Activated CD8-positive, alpha-beta memory T cell treated with anti-CD3 and anti-CD28 coated beads for 4 hours (primary cell): ENCODE measurements at regions not wholly inside any gene's neighbourhood (a gene's known extent, or its start where the extent isn't known, plus 50 kb on each side); places are given as distances from the start of the nearest gene placed in this dataset.
"Not testable (repeated sequence)": the region's sequence is repeated elsewhere in the genome, so short reads cannot be mapped to it uniquely, and the experiment has no call there.

Experiments used
- DNase-seq, 2 donors: peaks; one replicate each; pipeline ENCODE4 v3.0.0-alpha.2; 2020; ENCODE audit warnings: low read depth in 2 of 2

DNA sequence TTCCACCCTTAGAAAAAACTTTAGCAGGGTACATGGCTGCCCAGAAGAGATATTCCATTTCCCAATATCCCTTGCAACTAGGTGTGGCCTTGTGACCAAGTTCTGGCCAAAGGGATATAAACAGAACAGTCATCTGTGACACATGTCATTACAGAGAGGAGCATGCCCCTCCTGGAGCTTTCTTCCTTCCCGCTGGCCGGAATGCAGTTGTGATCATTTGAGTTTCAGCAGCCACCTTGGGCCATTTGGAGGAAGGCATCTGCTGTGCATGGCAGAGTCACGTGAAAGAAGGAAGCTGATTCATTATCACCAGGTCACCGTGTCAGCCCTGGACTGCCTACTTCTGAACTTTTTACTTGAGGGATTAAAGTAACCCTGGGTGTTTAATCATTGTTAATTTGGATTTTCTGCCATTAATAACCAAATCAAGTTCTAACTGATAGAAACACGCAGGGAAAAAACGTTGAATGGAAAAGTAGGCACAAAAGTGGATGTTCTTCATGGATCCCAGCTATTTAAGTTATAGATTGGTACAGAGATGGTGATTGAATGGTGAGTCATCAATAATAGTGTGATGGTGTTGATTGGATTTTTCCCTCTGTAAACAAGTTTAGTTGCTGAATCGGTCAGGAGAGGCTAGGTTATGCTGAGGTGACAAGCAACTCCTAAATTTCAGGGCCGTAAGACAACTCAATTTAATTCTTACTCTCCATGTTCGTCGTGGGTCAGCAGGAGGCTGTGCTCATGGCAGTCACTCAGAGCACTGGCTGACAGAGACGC, 80.7 kb upstream of the CCDC167 start:
- DNase-seq: no peak

GRCh38 chr6:37579444-37580067, 79.9 kb upstream of the CCDC167 start:
- DNase-seq: no peak

DNA sequence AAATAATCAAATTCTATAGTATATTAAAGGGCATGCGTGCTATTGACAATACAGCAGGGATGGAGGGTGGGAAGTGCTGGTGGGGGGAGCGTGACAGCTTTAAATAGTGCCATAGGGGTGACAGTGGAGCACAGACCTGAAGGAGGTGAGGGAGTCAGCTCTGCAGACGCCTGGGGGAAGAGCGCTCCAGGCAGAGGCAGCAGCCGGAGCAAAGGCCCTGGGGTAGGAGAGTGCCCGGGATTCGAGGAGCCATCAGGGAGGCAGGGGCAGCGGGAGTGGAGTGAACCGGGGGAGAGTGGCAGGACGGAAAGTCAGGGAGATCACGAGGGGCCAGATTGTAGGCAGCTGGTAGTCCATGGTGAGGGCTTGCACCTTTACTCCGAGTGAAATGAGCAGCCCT, 78.4 kb upstream of the CCDC167 start:
- DNase-seq: no peak

- no peak for DNase-seq
Measured at GRCh38 chr6:37576336-37576737, 76.6 kb upstream of the CCDC167 start.

DNA sequence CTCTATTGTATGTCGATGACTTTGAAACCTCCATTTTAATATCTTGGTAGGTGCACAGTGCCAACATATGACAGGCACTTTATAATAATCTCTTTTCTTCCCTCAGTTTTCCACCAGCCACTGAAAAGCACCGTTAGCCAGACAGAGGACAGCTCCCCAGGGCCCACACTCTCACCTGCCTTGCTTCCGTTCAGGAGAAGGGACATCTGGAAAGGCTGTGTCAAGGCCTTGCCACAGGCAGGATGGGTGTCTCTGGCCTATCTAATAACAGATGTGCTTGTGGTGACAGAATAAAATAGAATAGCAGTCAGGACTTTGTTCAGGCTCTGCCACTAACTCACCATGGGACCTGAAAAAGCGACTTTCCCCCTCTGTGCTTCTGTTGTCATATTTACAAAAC, 75.5 kb upstream of the CCDC167 start:
- DNase-seq: no peak

DNA sequence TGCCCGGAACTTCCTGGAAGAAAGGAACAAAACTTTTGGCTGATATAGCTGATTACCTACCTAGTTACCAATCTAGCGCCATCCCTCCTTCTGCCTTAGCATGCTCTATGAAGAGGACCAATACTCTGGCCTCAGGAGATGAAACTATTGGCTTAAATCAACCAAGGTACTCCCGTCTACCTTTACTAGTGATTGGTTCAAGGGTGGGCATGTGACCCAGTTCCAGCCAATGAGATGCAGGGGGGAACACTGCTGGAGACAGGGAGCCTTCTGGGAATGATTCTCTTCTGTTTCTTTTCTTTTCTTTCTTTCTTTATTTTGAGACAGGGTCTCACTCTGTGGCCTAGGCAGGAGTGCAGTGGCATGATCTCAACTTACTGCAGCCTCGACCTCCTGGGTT, 72.6 kb upstream of the CCDC167 start:
- DNase-seq: no peak

GRCh38 chr6:37570482-37571133, 70.9 kb upstream of the CCDC167 start:
- no peak for DNase-seq

GRCh38 chr6:37569743-37570481, 70.2 kb upstream of the CCDC167 start:
- DNase-seq: no peak

GRCh38 chr6:37569317-37569716, 69.6 kb upstream of the CCDC167 start:
- DNase-seq: no peak

GRCh38 chr6:37566950-37567349, 67.3 kb upstream of the CCDC167 start:
- DNase-seq: no peak

DNA sequence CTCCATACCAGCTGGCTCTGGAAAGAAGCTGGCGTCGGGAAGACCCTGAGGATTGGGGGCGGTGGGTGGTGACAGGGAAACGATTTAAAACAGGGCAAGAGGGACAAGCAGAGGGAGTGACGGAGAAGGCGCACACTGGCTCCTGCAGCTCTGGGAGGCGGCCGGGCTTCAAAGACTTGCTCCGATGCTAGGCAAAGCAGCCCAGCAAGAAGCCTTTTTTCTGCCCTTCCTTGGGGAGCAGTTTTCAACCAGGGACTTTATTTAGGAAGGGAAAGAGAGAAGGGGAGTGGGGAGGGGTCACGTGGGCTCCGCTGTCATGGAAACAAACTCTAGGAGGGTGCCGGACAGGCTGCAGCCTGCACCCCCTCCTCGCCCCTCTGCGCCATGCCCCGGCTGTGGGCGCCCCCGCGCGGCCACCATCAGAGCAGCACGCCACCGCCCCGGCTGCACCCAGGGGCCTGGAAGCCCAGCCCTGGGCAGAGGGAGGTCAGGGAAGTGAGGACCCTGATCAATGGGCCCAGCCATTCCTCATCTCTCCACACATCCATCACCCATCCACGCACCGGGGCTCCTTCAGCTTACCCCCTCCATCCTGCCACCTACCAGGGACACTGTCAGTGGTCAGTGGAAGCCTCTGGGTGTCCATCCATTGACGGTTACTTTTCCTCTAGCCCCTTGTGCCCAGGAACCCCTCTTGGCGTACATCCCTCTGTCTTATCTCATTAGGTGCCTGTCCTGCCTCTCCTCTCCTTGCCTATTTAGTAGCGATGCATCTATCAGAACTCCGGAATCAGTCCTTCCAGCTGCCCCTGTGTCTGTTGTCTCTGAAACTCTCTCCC, 66.6 kb upstream of the CCDC167 start:
- DNase-seq: peak; percentile 16 to 39

DNA sequence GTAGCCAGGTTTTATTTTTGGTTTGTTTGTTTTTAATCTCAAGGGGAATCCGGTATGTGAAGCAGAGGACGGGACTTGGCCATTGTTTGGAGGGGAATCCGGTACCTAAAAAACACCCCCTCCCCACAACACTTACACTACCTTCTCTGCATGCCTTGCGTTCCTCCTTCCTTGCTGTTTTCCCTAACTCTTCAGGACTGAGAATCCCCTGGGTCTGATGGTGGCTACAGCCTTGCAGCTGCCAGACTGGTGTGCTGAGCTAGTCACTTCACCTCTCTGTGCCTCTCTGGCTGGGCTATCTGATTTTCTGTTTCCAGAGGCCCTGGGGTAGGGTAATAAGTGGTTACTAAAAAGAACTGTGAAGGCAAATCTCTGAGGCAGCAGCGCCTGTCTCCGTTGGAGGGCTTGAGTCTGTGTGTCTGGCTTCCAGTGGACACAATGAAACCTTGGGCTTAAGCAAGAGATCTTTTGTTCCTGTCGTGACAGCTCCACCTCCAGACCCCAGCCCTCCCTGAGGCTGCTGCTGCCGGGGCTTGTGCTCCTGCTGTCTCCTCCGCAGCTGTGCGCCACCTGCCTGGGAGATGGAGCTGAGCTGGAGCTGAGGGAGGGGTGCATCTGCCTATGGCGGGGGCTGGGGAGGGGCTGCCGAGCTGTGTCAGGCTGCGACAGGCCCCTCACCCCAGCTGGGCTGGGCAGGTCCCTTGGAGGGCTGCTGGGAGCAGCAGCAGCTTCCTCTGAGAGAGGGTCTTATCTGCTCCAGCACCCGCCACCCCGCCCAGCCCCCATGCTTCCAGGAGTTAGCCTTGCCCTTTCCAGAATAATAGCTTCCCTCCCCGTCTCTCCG, 65.8 kb upstream of the CCDC167 start:
- DNase-seq: no peak

DNA sequence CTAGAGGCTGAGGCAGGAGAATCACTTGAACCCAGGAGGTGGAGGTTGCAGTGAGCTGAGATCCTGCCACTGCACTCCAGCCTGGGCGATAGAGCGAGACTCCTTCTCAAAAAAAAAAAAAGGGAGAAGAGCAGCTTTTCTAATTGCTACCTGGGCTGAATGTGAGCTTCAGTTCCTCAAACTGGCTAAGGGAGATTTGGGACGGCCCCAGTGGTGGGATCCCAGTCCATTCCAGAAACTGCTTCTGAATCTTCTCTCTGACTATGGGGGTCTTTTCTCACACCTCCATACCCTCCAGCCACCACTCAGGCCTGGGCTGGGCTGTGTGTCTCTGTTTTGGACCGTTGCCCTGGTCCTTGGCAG, 63.2 kb upstream of the CCDC167 start:
- DNase-seq: not testable (repeated sequence)

- no peak for DNase-seq
Measured at GRCh38 chr6:37561361-37561760, 61.7 kb upstream of the CCDC167 start.

DNA sequence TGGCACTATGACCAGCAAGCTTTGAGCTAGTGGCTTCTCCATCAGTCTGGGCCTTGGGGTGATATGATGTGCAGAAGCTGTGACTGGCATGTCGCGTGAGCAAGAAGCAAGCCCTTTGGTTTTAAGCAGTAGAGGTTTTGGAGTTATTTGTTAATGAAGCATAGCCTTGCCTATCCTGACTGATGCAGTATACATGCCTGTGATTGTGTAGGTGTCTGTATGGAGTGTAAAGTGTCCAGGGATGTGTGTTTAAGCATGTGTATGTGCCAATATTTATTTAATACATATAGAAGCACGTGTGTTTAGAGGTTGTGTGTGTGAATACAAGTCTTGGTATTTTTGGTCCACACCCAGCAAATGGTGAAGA, 61.0 kb upstream of the CCDC167 start:
- DNase-seq: no peak

- no peak for DNase-seq
Measured at GRCh38 chr6:37559501-37559900, 59.8 kb upstream of the CCDC167 start.

GRCh38 chr6:37559050-37559449, 59.4 kb upstream of the CCDC167 start:
- DNase-seq: no peak

GRCh38 chr6:37558646-37559045, 59.0 kb upstream of the CCDC167 start:
- DNase-seq: no peak

- no peak for DNase-seq
Measured at GRCh38 chr6:37558168-37558567, 58.5 kb upstream of the CCDC167 start.

DNA sequence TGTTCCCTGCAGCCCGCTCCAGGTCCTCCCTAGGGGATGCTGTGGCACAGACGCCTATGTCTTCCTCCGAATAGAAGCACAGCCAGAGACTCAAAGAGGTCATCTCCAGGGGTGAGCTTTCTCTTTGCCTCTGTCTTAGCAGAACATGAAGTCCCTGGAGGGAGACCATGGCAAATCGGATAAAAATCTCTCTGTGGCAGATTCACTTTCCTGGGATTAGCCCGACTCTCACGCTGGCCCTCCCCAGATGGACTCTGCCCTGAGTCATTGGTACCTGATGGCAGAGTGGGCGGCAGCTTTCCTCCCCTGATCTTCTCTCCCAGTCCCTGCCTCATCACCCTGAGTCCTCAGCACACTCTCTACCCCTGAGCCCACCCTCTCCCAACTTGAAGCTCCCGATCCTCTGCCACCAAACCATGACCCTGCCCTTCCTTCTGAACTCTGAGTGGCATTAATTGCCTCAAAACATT, 58.0 kb upstream of the CCDC167 start:
- DNase-seq: no peak
